Endothelial cell of umbilical vein (primary cell): ENCODE measurements at regions not wholly inside any gene's neighbourhood (a gene's known extent, or its start where the extent isn't known, plus 50 kb on each side); places are given as distances from the start of the nearest gene placed in this dataset.
"Not testable (repeated sequence)": the region's sequence is repeated elsewhere in the genome, so short reads cannot be mapped to it uniquely, and the experiment has no call there.

Source experiments
- BruUV-seq: library from RNA; stranded (reverse); fragments of 400-500 nt; replicated peaks from 2 replicates; lab custom pipeline; 2021; lab: Mats Ljungman, UMichigan
- CTCF ChIA-PET: fragments of 300-600, 350-600 bp; sonication (Branson Sonifier 250); formaldehyde crosslinking; loops from one replicate; lab custom pipeline; 2021; ENCODE audit warnings: antibody characterized with exemption, inconsistent platforms; lab: Charles Lee
- POLR2A ChIA-PET: fragments of 300-600, 350-600 bp; sonication (Branson Sonifier 250); formaldehyde crosslinking; loops from one replicate; lab custom pipeline; 2021; ENCODE audit warnings: antibody characterized with exemption, inconsistent platforms; lab: Charles Lee
- DNase-seq: peaks from one replicate; pipeline ENCODE4 v3.0.0-alpha.2; 2011; ENCODE audit warnings: low read depth, low spot score
- FAIRE-seq: peaks from 2 replicates; lab custom pipeline; 2011; peaks lifted over from hg19 to GRCh38; lab: Jason Lieb, UNC
- H2AFZ ChIP-seq: 2 replicates; pipeline ENCODE4 v1.6.0; 2012; ENCODE audit warnings: low read depth, low read length, control low read depth, inconsistent platforms
- H3K27ac ChIP-seq: 2 replicates; pipeline ENCODE4 v1.5.1; 2011; ENCODE audit warnings: low read depth, mild to moderate bottlenecking, control low read depth, low read length, moderate library complexity; ENCODE audit not compliant: insufficient read depth
- H3K27me3 ChIP-seq, 2 experiments: 2 replicates each; pipeline versions ENCODE4 v1.6.0 to v1.6.1; 2011; ENCODE audit warnings: low read length in 2 of 2, mixed read lengths in 1 of 2; ENCODE audit not compliant: control insufficient read depth in 2 of 2, insufficient read depth in 2 of 2
- H3K36me3 ChIP-seq, 2 experiments: 2 replicates in 1 of 2; 3 replicates in 1 of 2; pipeline ENCODE4 v1.5.1; 2011; ENCODE audit warnings: low read length in 2 of 2, mild to moderate bottlenecking in 1 of 2, moderate library complexity in 1 of 2; ENCODE audit not compliant: control insufficient read depth in 2 of 2, insufficient read depth in 2 of 2; ENCODE audit errors: extremely low read depth in 1 of 2
- H3K4me1 ChIP-seq: 3 replicates; pipeline ENCODE4 v1.5.1; 2011; ENCODE audit warnings: mild to moderate bottlenecking, low read length; ENCODE audit not compliant: control insufficient read depth, insufficient read depth; ENCODE audit errors: extremely low read depth
- H3K4me2 ChIP-seq: 2 replicates; pipeline ENCODE4 v1.6.1; 2011; ENCODE audit warnings: low read length, control low read depth, mixed read lengths; ENCODE audit not compliant: insufficient read depth
- H3K4me3 ChIP-seq, 3 experiments: fragments of 200-600 bp in 1 of 3; sonication (generic), shearing (Covaris generic) in 1 of 3; replicated peaks in 1 of 3; 2 replicates each; pipeline ENCODE4 v1.5.1; 2011 to 2016; ENCODE audit warnings: control low read depth in 3 of 3, low read length in 3 of 3, mild to moderate bottlenecking in 2 of 3, inconsistent platforms in 1 of 3, low read depth in 1 of 3, moderate library complexity in 1 of 3; ENCODE audit not compliant: insufficient read depth in 1 of 3
- H3K79me2 ChIP-seq: 2 replicates; pipeline ENCODE4 v1.6.0; 2012; ENCODE audit warnings: low read length, inconsistent platforms; ENCODE audit not compliant: control insufficient read depth, insufficient read depth
- H3K9ac ChIP-seq: replicated peaks from 2 replicates; pipeline ENCODE3; 2011; ENCODE audit warnings: low read length, control low read depth; ENCODE audit not compliant: insufficient read depth; ENCODE audit errors: extremely low read depth
- H3K9me1 ChIP-seq: replicated peaks from 3 replicates; pipeline ENCODE4 v1.6.0; 2011; ENCODE audit warnings: mild to moderate bottlenecking, low read length; ENCODE audit not compliant: control insufficient read depth, insufficient read depth; ENCODE audit errors: extremely low read depth
- H3K9me3 ChIP-seq: replicated peaks from 2 replicates; pipeline ENCODE4 v1.5.1; 2012; ENCODE audit warnings: low read length, inconsistent platforms; ENCODE audit not compliant: control insufficient read depth, insufficient read depth
- H4K20me1 ChIP-seq: replicated peaks from 2 replicates; pipeline ENCODE3; 2011; ENCODE audit warnings: mild to moderate bottlenecking, low read length; ENCODE audit not compliant: control insufficient read depth, insufficient read depth; ENCODE audit errors: extremely low read depth
- FOS ChIP-seq: IDR thresholded peaks from 2 replicates; pipeline ENCODE4 v1.6.1; 2011; ENCODE audit warnings: mild to moderate bottlenecking, low read length, moderate library complexity, borderline replicate concordance; ENCODE audit not compliant: insufficient read depth
- JUN ChIP-seq: IDR thresholded peaks from 2 replicates; pipeline ENCODE4 v1.6.1; 2011; ENCODE audit warnings: borderline replicate concordance, low read depth; ENCODE audit not compliant: insufficient read length, insufficient read depth
- dilution Hi-C: fragments of 300-500 bp; cut with MboI; formaldehyde crosslinking; loops from one replicate; pipeline ENCODE4 v1.15.0; 2019; ENCODE audit warnings: low sequenced_read_pairs; ENCODE audit not compliant: extremely low pct_ligation_motif_present
- intact Hi-C: fragments of 100-400 bp; cut with micrococcal nuclease; formaldehyde crosslinking; loops from one replicate; pipeline ENCODE4 v1.10.0; 2022
- TF ChIP-seq, protein P1 (sequence below), 2 donors: IDR thresholded peaks; 1 replicate in 1 of 2; 2 replicates in 1 of 2; pipeline ENCODE4 v1.5.1; 2011; ENCODE audit warnings: low read length in 2 of 2, mild to moderate bottlenecking in 2 of 2, moderate library complexity in 2 of 2, control low read depth in 1 of 2, inconsistent platforms in 1 of 2, low read depth in 1 of 2; ENCODE audit not compliant: insufficient read depth in 1 of 2; ENCODE audit errors: extremely low read depth in 1 of 2

DNA sequence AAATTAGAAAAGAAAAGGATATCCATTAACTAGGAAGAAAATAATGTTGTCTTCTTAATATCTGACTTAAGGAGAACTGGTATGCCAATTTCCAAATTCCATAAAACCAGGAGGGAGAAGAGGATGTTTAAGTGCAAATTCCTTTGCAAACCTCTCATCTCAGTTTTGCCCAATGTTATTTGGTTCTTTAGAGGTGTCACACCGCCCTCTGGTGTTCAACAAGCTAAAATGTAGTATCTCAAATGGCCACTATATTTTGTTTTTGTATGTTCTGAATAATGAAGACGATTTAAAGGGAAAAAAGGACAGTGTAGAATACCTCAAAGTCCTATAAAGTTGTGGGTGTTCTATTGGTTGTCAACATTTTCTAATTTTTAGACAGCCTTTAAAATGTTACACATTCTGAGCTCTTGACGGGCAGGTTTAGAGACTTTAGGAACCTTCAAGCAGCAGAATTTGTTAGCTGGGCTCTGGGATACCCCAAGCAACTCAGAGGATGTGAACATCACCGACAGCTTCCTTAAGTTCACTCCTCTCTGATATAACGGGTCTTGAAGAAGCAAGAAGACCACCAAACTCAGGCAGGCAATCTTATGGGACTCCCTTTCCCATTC, 458.3 kb downstream of the MFSD1 start:
- dilution Hi-C loops, result loop anchor here (25.0 kb wide), 1 partner anchor 348 kb away; no protein-coding TSS in a partner anchor
- FAIRE-seq (peak; percentile 85), DNase-seq (peak; percentile 65)
- Histone ChIP-seq H2AFZ (no peak overlapping the region), H3K27ac (no peak overlapping the region), H3K4me1 (no peaks in the 10 kb centered on the region), H3K79me2 (no peaks in the 10 kb centered on the region), H3K4me3 (no peak overlapping the region), H3K27me3 (peaks cover 2 to 21% of the 10 kb centered on the region in 2 experiments), H3K9ac (no peak overlapping the region), H3K36me3 (no peaks in the 10 kb centered on the region), H3K9me3 (no peaks in the 10 kb centered on the region), H3K9me1 (no peaks in the 10 kb centered on the region), H4K20me1 (no peaks in the 10 kb centered on the region), H3K4me2 (no peak overlapping the region)
- no TSS peak for BruUV-seq
- ChIA-PET CTCF (interaction anchor here (0.7 to 7.8 kb wide), 46 partner anchors 8 to 761 kb away, joined by 3 to 249 read pairs (median 4); partner anchors contain the start of genes IL12A and MFSD1), POLR2A (no interaction called here)
- TF ChIP-seq, protein P1, sequence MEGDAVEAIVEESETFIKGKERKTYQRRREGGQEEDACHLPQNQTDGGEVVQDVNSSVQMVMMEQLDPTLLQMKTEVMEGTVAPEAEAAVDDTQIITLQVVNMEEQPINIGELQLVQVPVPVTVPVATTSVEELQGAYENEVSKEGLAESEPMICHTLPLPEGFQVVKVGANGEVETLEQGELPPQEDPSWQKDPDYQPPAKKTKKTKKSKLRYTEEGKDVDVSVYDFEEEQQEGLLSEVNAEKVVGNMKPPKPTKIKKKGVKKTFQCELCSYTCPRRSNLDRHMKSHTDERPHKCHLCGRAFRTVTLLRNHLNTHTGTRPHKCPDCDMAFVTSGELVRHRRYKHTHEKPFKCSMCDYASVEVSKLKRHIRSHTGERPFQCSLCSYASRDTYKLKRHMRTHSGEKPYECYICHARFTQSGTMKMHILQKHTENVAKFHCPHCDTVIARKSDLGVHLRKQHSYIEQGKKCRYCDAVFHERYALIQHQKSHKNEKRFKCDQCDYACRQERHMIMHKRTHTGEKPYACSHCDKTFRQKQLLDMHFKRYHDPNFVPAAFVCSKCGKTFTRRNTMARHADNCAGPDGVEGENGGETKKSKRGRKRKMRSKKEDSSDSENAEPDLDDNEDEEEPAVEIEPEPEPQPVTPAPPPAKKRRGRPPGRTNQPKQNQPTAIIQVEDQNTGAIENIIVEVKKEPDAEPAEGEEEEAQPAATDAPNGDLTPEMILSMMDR (IDR thresholded peaks at IDR 0.05; ENCODE audit: extremely low read depth in 1 of 2, insufficient read depth in 1 of 2, low read depth in 1 of 2, low read length in 2 of 2), result peak; percentile 42 to 43
- TF ChIP-seq JUN, result no peak
- no peak for TF ChIP-seq FOS
- intact Hi-C loops, result loop anchor here (1.0 to 10.0 kb wide), 8 partner anchors 342 to 1227 kb away; no protein-coding TSS in a partner anchor

DNA sequence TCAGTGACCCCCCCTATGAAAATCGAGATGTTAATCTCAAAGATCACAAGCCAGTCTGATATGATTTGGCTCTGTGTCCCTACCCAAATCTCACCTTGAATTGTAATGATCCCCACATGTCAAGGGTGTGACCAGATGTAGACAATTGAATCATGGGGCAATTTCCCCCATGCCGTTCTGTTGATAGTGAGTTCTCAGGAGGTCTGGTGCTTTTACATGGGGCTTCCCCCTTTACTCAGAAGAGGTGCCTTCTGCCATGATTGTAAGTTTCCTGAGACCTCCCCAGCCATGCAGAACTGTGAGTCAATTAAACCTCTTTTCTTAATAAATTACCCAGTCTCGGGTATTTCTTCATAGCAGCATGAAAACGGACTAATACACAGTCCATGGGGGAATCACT, 459.5 kb downstream of the MFSD1 start:
- peaks cover 2 to 20% of the 10 kb centered on the region in 2 experiments for H3K27me3 ChIP-seq
- H3K9ac ChIP-seq, BruUV-seq, POLR2A ChIA-PET, H4K20me1 ChIP-seq, H3K79me2 ChIP-seq, H3K9me1 ChIP-seq, H3K27ac ChIP-seq, FAIRE-seq, H3K4me1 ChIP-seq, H3K9me3 ChIP-seq, DNase-seq, H3K4me2 ChIP-seq, H3K4me3 ChIP-seq, H3K36me3 ChIP-seq, H2AFZ ChIP-seq: not testable (repeated sequence)
- intact Hi-C loops, result loop anchor here (5.0 to 10.0 kb wide), 5 partner anchors 353 to 1226 kb away; no protein-coding TSS in a partner anchor
- CTCF ChIA-PET, result interaction anchor here (1.5 to 7.8 kb wide), 7 partner anchors 343 to 544 kb away, joined by 4 to 249 read pairs (median 25); no protein-coding TSS in a partner anchor
- dilution Hi-C loops, result loop anchor here (25.0 kb wide), 1 partner anchor 349 kb away; no protein-coding TSS in a partner anchor
